Activated T-cell treated with anti-CD3 and anti-CD28 coated beads, Interleukin-2, amount 50 U/mL, for 24 hours (primary cell): ENCODE measurements at regions not wholly inside any gene's neighbourhood (a gene's known extent, or its start where the extent isn't known, plus 50 kb on each side); places are given as distances from the start of the nearest gene placed in this dataset.
"Not testable (repeated sequence)": the region's sequence is repeated elsewhere in the genome, so short reads cannot be mapped to it uniquely, and the experiment has no call there.

Experiments used
- DNase-seq: peaks from one replicate; pipeline ENCODE4 v3.0.0-alpha.2; 2020
- H3K27ac Mint-ChIP-seq: 2 replicates; pipeline ENCODE4 v1.8.0; 2020; ENCODE audit warnings: mild to moderate bottlenecking, mixed read lengths
- H3K27me3 Mint-ChIP-seq: 2 replicates; pipeline ENCODE4 v1.8.0; 2020; ENCODE audit warnings: mixed read lengths
- H3K36me3 Mint-ChIP-seq: 2 replicates; pipeline ENCODE4 v1.8.0; 2020; ENCODE audit warnings: low read depth, mixed read lengths
- H3K4me1 Mint-ChIP-seq: 2 replicates; pipeline ENCODE4 v1.8.0; 2020; ENCODE audit warnings: low read depth, mixed read lengths
- H3K4me3 Mint-ChIP-seq: 2 replicates; pipeline ENCODE4 v1.8.0; 2020; ENCODE audit warnings: mild to moderate bottlenecking, moderate library complexity, mixed read lengths
- H3K9me3 Mint-ChIP-seq: 2 replicates; pipeline ENCODE4 v1.8.0; 2020; ENCODE audit warnings: mixed read lengths

DNA sequence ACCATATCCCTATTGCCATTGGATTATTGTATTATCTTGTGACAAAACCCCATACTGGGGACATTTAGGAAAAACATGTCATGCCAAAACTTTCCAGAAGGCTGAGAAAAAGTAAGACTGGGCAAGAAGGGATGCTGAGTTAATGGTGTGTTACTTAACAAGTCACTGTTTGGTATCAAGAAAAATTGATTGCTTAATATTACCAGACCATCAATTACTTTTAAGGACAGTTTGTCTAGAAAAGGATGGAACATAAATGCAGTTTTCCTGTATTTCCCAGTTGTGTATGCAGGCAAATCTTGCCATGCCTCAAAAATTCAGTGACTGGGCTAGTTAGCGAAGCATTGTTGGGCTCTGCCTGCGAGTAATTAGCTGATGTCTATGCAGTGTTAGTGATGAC lies 705.6 kb upstream of the MIR17HG start:
- Mint-ChIP-seq H3K4me1 (no peaks in the 10 kb centered on the region), H3K4me3 (no peak overlapping the region), H3K36me3 (no peaks in the 10 kb centered on the region), H3K27ac (no peak overlapping the region), H3K9me3 (peaks cover 23% of the 10 kb centered on the region), H3K27me3 (no peaks in the 10 kb centered on the region)
- DNase-seq = no peak

DNA sequence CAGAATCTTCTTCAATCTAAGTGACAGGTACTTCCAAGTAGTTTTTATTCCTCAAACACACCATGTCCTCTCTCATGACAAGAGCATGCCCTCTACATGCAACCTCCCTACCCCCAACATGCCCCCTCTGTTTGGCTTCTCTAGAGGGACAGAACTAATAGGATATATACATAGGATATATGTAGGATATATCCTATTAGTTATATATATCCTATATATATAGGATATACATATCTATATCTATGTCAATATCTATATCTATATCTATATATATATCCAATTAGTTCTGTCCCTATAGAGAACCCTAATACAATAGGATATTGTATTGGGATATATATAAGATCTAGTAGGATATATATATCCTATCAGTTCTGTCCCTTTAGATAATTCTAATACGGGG lies 701.9 kb upstream of the MIR17HG start:
- peaks cover 19% of the 10 kb centered on the region for H3K9me3 Mint-ChIP-seq
- no peaks in the 10 kb centered on the region for H3K4me1 Mint-ChIP-seq
- no peaks in the 10 kb centered on the region for H3K36me3 Mint-ChIP-seq
- H3K27ac Mint-ChIP-seq = no peak overlapping the region
- no peaks in the 10 kb centered on the region for H3K27me3 Mint-ChIP-seq
- no peak overlapping the region for H3K4me3 Mint-ChIP-seq
- no peak for DNase-seq

GRCh38 chr13:90648497-90648896 lies 699.0 kb upstream of the MIR17HG start:
- no peak for DNase-seq
- H3K9me3 Mint-ChIP-seq = peaks cover 26% of the 10 kb centered on the region
- H3K4me3 Mint-ChIP-seq = no peak overlapping the region
- H3K27ac Mint-ChIP-seq = no peak overlapping the region
- H3K27me3 Mint-ChIP-seq = no peaks in the 10 kb centered on the region
- no peaks in the 10 kb centered on the region for H3K4me1 Mint-ChIP-seq
- H3K36me3 Mint-ChIP-seq = no peaks in the 10 kb centered on the region

DNA sequence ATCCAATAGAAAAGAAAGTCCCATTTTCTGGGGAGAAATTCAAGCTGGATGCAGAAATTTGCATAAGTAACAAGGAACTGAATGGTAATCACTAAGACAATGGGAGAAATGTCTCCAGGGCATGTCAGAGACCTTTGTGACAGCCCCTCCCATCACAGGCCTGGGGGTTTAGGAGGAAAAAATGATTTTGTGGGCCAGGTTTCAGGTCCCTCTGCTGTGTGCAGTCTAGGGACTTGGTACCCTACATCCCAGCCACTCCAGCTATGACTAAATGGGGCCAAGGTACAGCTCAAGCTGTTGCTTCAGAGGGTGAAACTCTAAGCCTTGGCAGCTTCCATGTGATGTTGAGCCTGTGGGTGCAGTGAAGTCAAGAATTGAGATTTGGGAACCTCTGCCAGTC lies 695.5 kb upstream of the MIR17HG start:
- Mint-ChIP-seq H3K9me3 (peaks cover 16% of the 10 kb centered on the region), H3K4me1 (no peaks in the 10 kb centered on the region), H3K4me3 (no peak overlapping the region), H3K27me3 (no peaks in the 10 kb centered on the region), H3K36me3 (no peaks in the 10 kb centered on the region), H3K27ac (no peak overlapping the region)
- DNase-seq = no peak

- Mint-ChIP-seq H3K27me3 (no peaks in the 10 kb centered on the region), H3K27ac (no peak overlapping the region), H3K4me1 (no peaks in the 10 kb centered on the region), H3K9me3 (peaks cover 18% of the 10 kb centered on the region), H3K36me3 (no peaks in the 10 kb centered on the region), H3K4me3 (no peak overlapping the region)
- no peak for DNase-seq
Measured at GRCh38 chr13:90654970-90655369, 692.5 kb upstream of the MIR17HG start.

- not testable (repeated sequence) for H3K4me3 Mint-ChIP-seq, DNase-seq, H3K36me3 Mint-ChIP-seq, H3K9me3 Mint-ChIP-seq, H3K4me1 Mint-ChIP-seq, H3K27me3 Mint-ChIP-seq, H3K27ac Mint-ChIP-seq
Measured at GRCh38 chr13:90664200-90664599, 683.3 kb upstream of the MIR17HG start.

GRCh38 chr13:90673746-90674145 lies 673.7 kb upstream of the MIR17HG start:
- no peaks in the 10 kb centered on the region for H3K36me3 Mint-ChIP-seq
- no peaks in the 10 kb centered on the region for H3K4me1 Mint-ChIP-seq
- DNase-seq = no peak
- no peaks in the 10 kb centered on the region for H3K27me3 Mint-ChIP-seq
- H3K27ac Mint-ChIP-seq = no peak overlapping the region
- peaks cover 6% of the 10 kb centered on the region for H3K9me3 Mint-ChIP-seq
- H3K4me3 Mint-ChIP-seq = no peak overlapping the region

DNA sequence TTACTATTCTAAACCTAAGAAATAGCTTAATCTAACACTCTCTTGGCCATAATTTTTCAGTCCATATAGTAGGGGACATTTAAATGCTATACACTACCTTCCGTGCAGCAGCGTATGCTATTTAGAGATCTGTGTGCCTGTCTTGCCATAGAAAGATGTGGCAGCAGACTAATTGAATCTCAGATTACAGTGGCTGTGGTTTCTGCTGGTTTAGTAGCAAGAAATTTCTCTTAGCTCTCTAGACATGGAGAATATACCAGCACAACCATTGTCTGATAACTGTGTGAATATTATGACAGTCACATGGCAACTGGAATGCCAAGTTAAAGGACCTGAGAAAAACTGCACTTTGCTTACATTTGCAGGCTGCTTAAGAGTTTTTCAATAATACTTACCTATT lies 672.4 kb upstream of the MIR17HG start:
- H3K27ac Mint-ChIP-seq = no peak overlapping the region
- H3K36me3 Mint-ChIP-seq = no peaks in the 10 kb centered on the region
- no peaks in the 10 kb centered on the region for H3K27me3 Mint-ChIP-seq
- H3K4me3 Mint-ChIP-seq = no peak overlapping the region
- peaks cover 4% of the 10 kb centered on the region for H3K9me3 Mint-ChIP-seq
- no peaks in the 10 kb centered on the region for H3K4me1 Mint-ChIP-seq
- DNase-seq = no peak

- no peaks in the 10 kb centered on the region for H3K4me1 Mint-ChIP-seq
Measured at GRCh38 chr13:90680826-90681225, 666.7 kb upstream of the MIR17HG start.

GRCh38 chr13:90683711-90684131 lies 663.8 kb upstream of the MIR17HG start:
- Mint-ChIP-seq H3K27me3 (no peaks in the 10 kb centered on the region), H3K36me3 (no peaks in the 10 kb centered on the region), H3K9me3 (peaks cover 5% of the 10 kb centered on the region), H3K27ac (no peak overlapping the region), H3K4me1 (no peaks in the 10 kb centered on the region), H3K4me3 (no peak overlapping the region)
- DNase-seq = no peak

More at GRCh38 chr13:90680826-90681225, 666.7 kb upstream of the MIR17HG start:
- no peak overlapping the region for H3K27ac Mint-ChIP-seq
- H3K4me3 Mint-ChIP-seq = no peak overlapping the region
- no peaks in the 10 kb centered on the region for H3K36me3 Mint-ChIP-seq
- no peaks in the 10 kb centered on the region for H3K27me3 Mint-ChIP-seq
- H3K9me3 Mint-ChIP-seq = peaks cover 5% of the 10 kb centered on the region
- DNase-seq = no peak

GRCh38 chr13:90686442-90686841 lies 661.0 kb upstream of the MIR17HG start:
- H3K4me3 Mint-ChIP-seq = no peak overlapping the region
- no peaks in the 10 kb centered on the region for H3K36me3 Mint-ChIP-seq
- no peak for DNase-seq
- H3K9me3 Mint-ChIP-seq = peaks cover 8% of the 10 kb centered on the region
- no peaks in the 10 kb centered on the region for H3K27me3 Mint-ChIP-seq
- H3K27ac Mint-ChIP-seq = no peak overlapping the region
- no peaks in the 10 kb centered on the region for H3K4me1 Mint-ChIP-seq

DNA sequence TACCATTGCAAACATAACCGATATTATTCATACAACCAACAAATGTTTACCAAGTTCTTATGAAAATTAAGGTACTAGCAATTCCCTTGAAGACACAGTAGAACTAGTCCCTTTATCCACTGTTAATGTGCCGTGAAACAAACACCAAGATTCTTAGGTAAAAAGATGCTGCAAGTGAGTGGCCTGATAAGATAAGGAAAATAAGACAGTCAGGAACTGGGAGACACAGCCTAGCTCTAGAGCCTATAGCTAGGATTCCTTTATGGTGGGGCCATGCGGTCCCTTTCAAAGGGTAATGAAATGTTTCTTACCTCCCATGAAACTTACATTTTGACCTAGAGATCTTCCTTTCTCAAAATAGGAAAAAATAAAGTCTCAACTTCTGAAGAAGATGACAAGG lies 658.4 kb upstream of the MIR17HG start:
- H3K4me1 Mint-ChIP-seq = no peaks in the 10 kb centered on the region
- H3K4me3 Mint-ChIP-seq = no peak overlapping the region
- no peak for DNase-seq
- H3K27ac Mint-ChIP-seq = no peak overlapping the region
- H3K36me3 Mint-ChIP-seq = no peaks in the 10 kb centered on the region
- peaks cover 3% of the 10 kb centered on the region for H3K9me3 Mint-ChIP-seq
- no peaks in the 10 kb centered on the region for H3K27me3 Mint-ChIP-seq

DNA sequence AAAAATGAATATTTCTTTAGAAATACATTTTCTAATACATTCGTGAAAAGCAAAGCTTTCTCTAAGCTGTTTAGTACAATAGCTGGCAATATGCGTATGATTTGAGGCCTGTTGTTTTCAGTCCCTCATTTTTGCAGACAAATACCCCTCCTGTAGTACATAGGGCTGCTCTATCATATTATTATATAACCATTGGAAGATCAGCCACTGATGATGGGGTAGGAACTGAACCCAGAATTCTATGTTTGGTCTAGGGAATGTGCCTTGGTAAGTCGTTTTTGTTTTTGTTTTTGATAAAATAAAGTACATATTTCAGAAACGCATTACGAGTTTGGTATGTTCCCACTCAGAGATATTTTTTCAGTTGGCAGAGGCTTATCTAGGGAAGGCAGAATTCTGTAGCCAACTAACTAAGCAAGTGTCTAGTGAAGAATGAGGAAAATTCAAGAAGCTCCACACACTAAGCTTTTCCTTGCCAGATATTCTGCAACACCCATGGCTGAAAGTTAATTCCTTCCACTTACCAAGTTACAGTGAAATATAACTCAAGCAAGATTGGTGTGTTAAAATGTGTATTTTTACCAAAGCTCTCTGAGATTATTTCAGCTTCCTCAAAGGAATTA lies 656.9 kb upstream of the MIR17HG start:
- H3K9me3 Mint-ChIP-seq = peaks cover 5% of the 10 kb centered on the region
- DNase-seq = no peak
- no peaks in the 10 kb centered on the region for H3K36me3 Mint-ChIP-seq
- H3K27me3 Mint-ChIP-seq = no peaks in the 10 kb centered on the region
- no peak overlapping the region for H3K27ac Mint-ChIP-seq
- H3K4me3 Mint-ChIP-seq = no peak overlapping the region
- no peaks in the 10 kb centered on the region for H3K4me1 Mint-ChIP-seq

DNA sequence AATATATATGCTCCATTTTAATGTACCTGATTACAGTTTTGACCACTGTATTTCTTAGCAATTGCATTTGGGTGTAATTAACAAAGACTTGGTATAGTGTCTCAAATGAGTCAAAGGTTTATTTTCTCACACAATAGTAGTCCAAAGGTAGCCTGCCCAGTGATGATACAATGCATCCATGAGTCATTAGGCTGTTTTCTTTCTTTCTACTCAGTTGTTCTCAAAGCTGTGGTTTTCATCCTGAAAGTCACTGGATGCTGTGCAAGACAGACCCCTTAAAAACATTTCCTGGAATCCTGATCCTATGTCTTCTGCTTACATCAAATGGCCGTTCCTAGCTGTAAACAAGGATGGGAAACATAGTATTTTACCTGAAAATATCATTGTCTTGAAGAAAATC lies 651.2 kb upstream of the MIR17HG start:
- Mint-ChIP-seq H3K4me3 (no peak overlapping the region), H3K27me3 (no peaks in the 10 kb centered on the region)

GRCh38 chr13:90696656-90697055 lies 650.8 kb upstream of the MIR17HG start:
- Mint-ChIP-seq H3K4me1 (no peaks in the 10 kb centered on the region), H3K4me3 (no peak overlapping the region), H3K36me3 (no peaks in the 10 kb centered on the region), H3K9me3 (peaks cover 5% of the 10 kb centered on the region), H3K27ac (no peak overlapping the region), H3K27me3 (no peaks in the 10 kb centered on the region)
- no peak for DNase-seq

More for the DNA sequence above, 651.2 kb upstream of the MIR17HG start:
- Mint-ChIP-seq H3K4me1 (no peaks in the 10 kb centered on the region), H3K27ac (no peak overlapping the region), H3K36me3 (no peaks in the 10 kb centered on the region), H3K9me3 (peaks cover 5% of the 10 kb centered on the region)
- no peak for DNase-seq

GRCh38 chr13:90700340-90700739 lies 647.1 kb upstream of the MIR17HG start:
- peaks cover 5% of the 10 kb centered on the region for H3K9me3 Mint-ChIP-seq
- H3K27ac Mint-ChIP-seq = no peak overlapping the region
- no peaks in the 10 kb centered on the region for H3K36me3 Mint-ChIP-seq
- no peak overlapping the region for H3K4me3 Mint-ChIP-seq
- DNase-seq = no peak
- no peaks in the 10 kb centered on the region for H3K27me3 Mint-ChIP-seq
- no peaks in the 10 kb centered on the region for H3K4me1 Mint-ChIP-seq
